Ovary (tissue), 7 donors: ENCODE measurements at regions not wholly inside any gene's neighbourhood (a gene's known extent, or its start where the extent isn't known, plus 50 kb on each side); places are given as distances from the start of the nearest gene placed in this dataset.

Experiments used
- DNase-seq, 5 donors: peaks; one replicate each; pipeline ENCODE4 v3.0.0-alpha.2; 2019 to 2020
- H3K27ac ChIP-seq, 2 donors: fragments of 200-600 bp; one replicate each; pipeline versions ENCODE4 v1.5.1 to v1.8.0; 2019 to 2022
- H3K27me3 ChIP-seq: fragments of 200-600 bp; one replicate; pipeline ENCODE4 v1.8.0; 2022
- H3K36me3 ChIP-seq: fragments of 200-600 bp; sonication (generic); one replicate; pipeline ENCODE4 v1.5.1; 2019
- H3K4me1 ChIP-seq: one replicate; pipeline ENCODE4 v1.8.1; 2013; ENCODE audit warnings: mild to moderate bottlenecking, moderate library complexity; ENCODE audit not compliant: insufficient read depth
- H3K4me3 ChIP-seq: fragments of 200-600 bp; sonication (generic); one replicate; pipeline ENCODE4 v1.5.1; 2017
- H3K9me3 ChIP-seq, 2 donors: fragments of 200-600 bp in 1 of 2; sonication (generic) in 1 of 2; one replicate each; pipeline versions ENCODE4 v1.5.1 to v1.8.1; 2013 to 2019; ENCODE audit warnings: mild to moderate bottlenecking in 1 of 2, moderate library complexity in 1 of 2
- EP300 ChIP-seq: sonication (generic); formaldehyde crosslinking; IDR thresholded peaks from one replicate; pipeline ENCODE4 v1.6.1; 2017; ENCODE audit warnings: antibody characterized with exemption
- POLR2A ChIP-seq: fragments of 450-650 bp; IDR thresholded peaks from one replicate; pipeline ENCODE4 v1.6.1; 2017; ENCODE audit warnings: antibody characterized with exemption, mild to moderate bottlenecking, moderate library complexity
- WGBS, 3 donors: extraction: QIAGEN DNeasy Blood & Tissue Kit in 1 of 3; methylation state at CpG; one replicate each; pipeline versions ENCODE4 v1.1.5 to v1.1.7; 2013 to 2017; 5-methylcytosine and 5-hydroxymethylcytosine counted together
- intact Hi-C, 4 donors: fragments of 100-400 bp; cut with DNase I; formaldehyde crosslinking; loops; one replicate each; pipeline versions ENCODE4 v1.11.0 to v1.15.1; 2022 to 2023
- TF ChIP-seq, protein P1 (sequence below), 3 donors: fragments of 450-650 bp in 2 of 3; fragments of 200-600 bp in 1 of 3; IDR thresholded peaks; one replicate each; pipeline versions ENCODE4 v1.5.1 to v1.8.0; 2016 to 2022; ENCODE audit warnings: antibody characterized with exemption in 3 of 3, mild to moderate bottlenecking in 1 of 3
- donor health status: DM: no; HTN: no; CAD: no; lungs with moderate emphysema.
- donor health status: DM: no; HTN: no; CAD: no.
- donor health status: Bipolar disorder and iron deficiency.
- donor health status: DM: no; HTN: no; CAD: no.
- donor health status: DM: yes; HTN: yes; CAD: no.

- WGBS, 3 donors = 83 to 87% (median 85%) methylated on average over 3 of the region's 3 CpGs
- no peak for DNase-seq
- Histone ChIP-seq H3K4me3 (no peak overlapping the region), H3K4me1 (no peaks in the 10 kb centered on the region), H3K27me3 (no peaks in the 10 kb centered on the region), H3K27ac (no peak overlapping the region), H3K9me3 (no peaks in the 10 kb centered on the region), H3K36me3 (no peaks in the 10 kb centered on the region)
- TF ChIP-seq, protein P1, sequence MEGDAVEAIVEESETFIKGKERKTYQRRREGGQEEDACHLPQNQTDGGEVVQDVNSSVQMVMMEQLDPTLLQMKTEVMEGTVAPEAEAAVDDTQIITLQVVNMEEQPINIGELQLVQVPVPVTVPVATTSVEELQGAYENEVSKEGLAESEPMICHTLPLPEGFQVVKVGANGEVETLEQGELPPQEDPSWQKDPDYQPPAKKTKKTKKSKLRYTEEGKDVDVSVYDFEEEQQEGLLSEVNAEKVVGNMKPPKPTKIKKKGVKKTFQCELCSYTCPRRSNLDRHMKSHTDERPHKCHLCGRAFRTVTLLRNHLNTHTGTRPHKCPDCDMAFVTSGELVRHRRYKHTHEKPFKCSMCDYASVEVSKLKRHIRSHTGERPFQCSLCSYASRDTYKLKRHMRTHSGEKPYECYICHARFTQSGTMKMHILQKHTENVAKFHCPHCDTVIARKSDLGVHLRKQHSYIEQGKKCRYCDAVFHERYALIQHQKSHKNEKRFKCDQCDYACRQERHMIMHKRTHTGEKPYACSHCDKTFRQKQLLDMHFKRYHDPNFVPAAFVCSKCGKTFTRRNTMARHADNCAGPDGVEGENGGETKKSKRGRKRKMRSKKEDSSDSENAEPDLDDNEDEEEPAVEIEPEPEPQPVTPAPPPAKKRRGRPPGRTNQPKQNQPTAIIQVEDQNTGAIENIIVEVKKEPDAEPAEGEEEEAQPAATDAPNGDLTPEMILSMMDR (IDR thresholded peaks at IDR 0.05) = no peak
- TF ChIP-seq EP300 = no peak
- no peak for TF ChIP-seq POLR2A
- intact Hi-C loops = no loop called here
Observed at GRCh38 chr13:103762523-103762922, 696.3 kb upstream of the SLC10A2 start.

- no peaks in the 10 kb centered on the region for H3K9me3 ChIP-seq
- H3K36me3 ChIP-seq = no peaks in the 10 kb centered on the region
- H3K4me1 ChIP-seq = no peaks in the 10 kb centered on the region
- no peak overlapping the region for H3K4me3 ChIP-seq
- WGBS, 3 donors = 46 to 73% (median 49%) methylated on average over 7 of the region's 7 CpGs
- no peak for DNase-seq
- intact Hi-C loops = no loop called here
- no peaks in the 10 kb centered on the region for H3K27me3 ChIP-seq
- no peak overlapping the region for H3K27ac ChIP-seq
- TF ChIP-seq, protein P1 (IDR thresholded peaks at IDR 0.05) = no peak
- TF ChIP-seq POLR2A = no peak
- TF ChIP-seq EP300 = no peak
Observed at GRCh38 chr13:103759361-103759760, 693.1 kb upstream of the SLC10A2 start.

DNA sequence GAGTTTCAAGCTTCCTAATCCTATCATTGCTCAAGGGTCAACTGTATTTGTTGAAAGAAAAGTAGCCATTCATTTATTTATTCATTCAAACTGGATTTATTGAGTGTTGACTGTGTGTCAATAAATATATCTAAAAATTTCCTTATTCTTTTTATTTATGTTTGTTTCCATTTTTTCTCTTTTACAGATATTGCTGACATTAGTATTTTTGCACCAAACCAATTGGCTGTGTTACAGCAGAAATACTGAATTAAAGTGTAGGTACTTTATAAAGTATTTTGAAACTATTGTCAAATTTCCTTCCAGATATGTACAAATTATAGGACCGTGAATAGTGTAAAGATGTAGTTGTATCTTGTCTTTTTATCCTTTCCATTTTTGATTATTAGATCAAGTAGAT is 692.0 kb upstream of the SLC10A2 start:
- DNase-seq = no peak
- Histone ChIP-seq H3K4me3 (no peak overlapping the region), H3K27me3 (no peaks in the 10 kb centered on the region), H3K9me3 (no peaks in the 10 kb centered on the region), H3K27ac (no peak overlapping the region), H3K4me1 (no peaks in the 10 kb centered on the region), H3K36me3 (no peaks in the 10 kb centered on the region)
- 82 to 96% (median 88%) methylated on average over 1 of the region's 1 CpG for WGBS, 3 donors
- intact Hi-C loops = no loop called here
- no peak for TF ChIP-seq EP300
- TF ChIP-seq, protein P1 (IDR thresholded peaks at IDR 0.05) = no peak
- no peak for TF ChIP-seq POLR2A

- no peak for DNase-seq
- Histone ChIP-seq H3K4me1 (no peaks in the 10 kb centered on the region), H3K36me3 (no peaks in the 10 kb centered on the region), H3K27ac (no peak overlapping the region), H3K27me3 (no peaks in the 10 kb centered on the region), H3K4me3 (no peak overlapping the region), H3K9me3 (no peaks in the 10 kb centered on the region)
- intact Hi-C loops = no loop called here
- TF ChIP-seq POLR2A (no peak), EP300 (no peak)
- TF ChIP-seq, protein P1 (IDR thresholded peaks at IDR 0.05) = no peak
Observed at GRCh38 chr13:103757361-103757760, 691.1 kb upstream of the SLC10A2 start.

DNA sequence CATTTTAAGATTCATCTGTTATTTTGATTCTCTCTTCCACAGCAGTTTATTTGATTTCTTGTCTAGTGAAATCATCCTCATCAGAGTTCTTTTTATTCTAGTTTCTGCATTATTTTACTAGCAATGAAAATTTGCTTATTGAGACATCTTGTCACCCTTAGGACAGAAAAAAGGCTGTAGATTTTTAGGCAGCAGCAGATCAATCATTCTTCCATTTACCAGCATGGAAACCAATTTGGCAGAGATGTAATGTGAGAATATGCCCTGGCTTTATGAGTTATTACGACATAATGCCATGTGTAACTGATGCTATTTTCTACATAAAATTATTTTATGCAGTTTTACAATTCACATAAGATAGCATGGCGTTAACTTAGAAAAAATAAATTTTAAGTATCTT is 688.6 kb upstream of the SLC10A2 start:
- no peak for TF ChIP-seq EP300
- TF ChIP-seq, protein P1 (IDR thresholded peaks at IDR 0.05) = no peak
- no peak for TF ChIP-seq POLR2A
- no peak for DNase-seq
- H3K27ac ChIP-seq = no peak overlapping the region
- H3K9me3 ChIP-seq = no peaks in the 10 kb centered on the region
- no peaks in the 10 kb centered on the region for H3K36me3 ChIP-seq
- intact Hi-C loops = no loop called here
- no peaks in the 10 kb centered on the region for H3K27me3 ChIP-seq
- H3K4me1 ChIP-seq = no peaks in the 10 kb centered on the region
- 84 to 88% (median 86%) methylated on average over 2 of the region's 2 CpGs for WGBS, 3 donors
- H3K4me3 ChIP-seq = no peak overlapping the region
